SK-N-SH treated with all-trans-retinoic acid at 6 μM for 48 hours (cell line): ENCODE measurements at regions not wholly inside any gene's neighbourhood (a gene's known extent, or its start where the extent isn't known, plus 50 kb on each side); places are given as distances from the start of the nearest gene placed in this dataset.

Experiments
- CSRNP3 ChIP-seq: fragments of 250-450 bp; sonication (Bioruptor Pico); IDR thresholded peaks from 2 replicates; pipeline ENCODE4 v1.5.1; 2021; ENCODE audit warnings: mild to moderate bottlenecking, moderate library complexity
- PPARA ChIP-seq: fragments of 250-450 bp; sonication (Bioruptor Pico); IDR thresholded peaks from 2 replicates; pipeline ENCODE4 v1.5.0; 2020; ENCODE audit warnings: mild to moderate bottlenecking, borderline replicate concordance
- SNAI2 ChIP-seq: fragments of 250-450 bp; sonication (Bioruptor Pico); IDR thresholded peaks from 2 replicates; pipeline ENCODE4 v1.5.0; 2020; ENCODE audit warnings: mild to moderate bottlenecking, moderate library complexity
- TCF4 ChIP-seq: fragments of 250-450 bp; sonication (Bioruptor Pico); IDR thresholded peaks from 2 replicates; pipeline ENCODE4 v1.8.0; 2021; ENCODE audit warnings: mild to moderate bottlenecking, moderate library complexity, borderline replicate concordance

GRCh38 chr18:60075477-60075876 is 175.7 kb downstream of the PMAIP1 start:
- TF ChIP-seq TCF4 (CRISPR knock-in tag) (no peak), SNAI2 (CRISPR knock-in tag) (no peak), CSRNP3 (CRISPR knock-in tag) (no peak), PPARA (CRISPR knock-in tag) (no peak)
